Renal cortex interstitium (tissue), 11 donors: ENCODE measurements at regions not wholly inside any gene's neighbourhood (a gene's known extent, or its start where the extent isn't known, plus 50 kb on each side); places are given as distances from the start of the nearest gene placed in this dataset.
"Not testable (repeated sequence)": the region's sequence is repeated elsewhere in the genome, so short reads cannot be mapped to it uniquely, and the experiment has no call there.

Source experiments
- DNase-seq, 11 donors: peaks; one replicate each; pipeline ENCODE4 v3.0.0-alpha.2; 2013; ENCODE audit warnings: low read depth in 9 of 11, low spot score in 4 of 11; ENCODE audit errors: extremely low read depth in 1 of 11

DNA sequence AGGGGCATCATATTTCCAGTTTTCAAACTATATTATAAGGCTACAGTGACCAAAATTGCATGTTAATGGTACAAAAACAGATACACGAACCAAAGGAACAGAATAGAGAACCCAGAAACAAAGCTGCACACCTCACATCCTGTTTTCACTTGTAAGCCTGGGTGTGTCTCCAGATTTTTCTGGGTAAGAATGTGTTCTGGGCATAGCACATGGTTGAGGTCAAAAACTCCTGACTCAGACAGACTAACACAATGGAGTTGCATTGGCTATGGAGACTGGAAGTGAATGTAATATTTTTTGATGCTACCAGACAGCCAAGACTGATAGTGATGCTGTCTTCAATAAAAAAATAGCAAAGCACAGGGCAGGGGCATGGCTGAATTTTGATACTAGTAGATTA is 1175.2 kb downstream of the NXPH1 start:
- DNase-seq, result no peak

DNA sequence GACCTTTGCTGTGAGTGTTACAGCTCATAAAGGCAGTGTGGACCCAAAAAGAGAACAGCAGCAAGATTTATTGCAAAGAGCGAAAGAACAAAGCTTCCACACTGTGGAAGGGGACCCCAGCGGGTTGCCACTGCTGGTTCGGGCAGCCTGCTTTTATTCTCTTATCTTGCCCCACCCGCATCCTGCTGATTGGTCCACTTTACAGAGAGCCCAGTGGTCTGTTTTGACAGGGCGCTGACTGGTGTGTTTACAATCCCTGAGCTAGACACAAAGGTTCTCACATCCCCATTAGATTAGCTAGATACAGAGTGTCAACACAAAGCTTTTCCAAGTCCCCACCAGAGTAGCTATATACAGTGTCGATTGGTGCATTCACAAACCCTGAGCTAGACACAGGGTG is 1187.5 kb downstream of the NXPH1 start:
- DNase-seq, result not testable (repeated sequence)

DNA sequence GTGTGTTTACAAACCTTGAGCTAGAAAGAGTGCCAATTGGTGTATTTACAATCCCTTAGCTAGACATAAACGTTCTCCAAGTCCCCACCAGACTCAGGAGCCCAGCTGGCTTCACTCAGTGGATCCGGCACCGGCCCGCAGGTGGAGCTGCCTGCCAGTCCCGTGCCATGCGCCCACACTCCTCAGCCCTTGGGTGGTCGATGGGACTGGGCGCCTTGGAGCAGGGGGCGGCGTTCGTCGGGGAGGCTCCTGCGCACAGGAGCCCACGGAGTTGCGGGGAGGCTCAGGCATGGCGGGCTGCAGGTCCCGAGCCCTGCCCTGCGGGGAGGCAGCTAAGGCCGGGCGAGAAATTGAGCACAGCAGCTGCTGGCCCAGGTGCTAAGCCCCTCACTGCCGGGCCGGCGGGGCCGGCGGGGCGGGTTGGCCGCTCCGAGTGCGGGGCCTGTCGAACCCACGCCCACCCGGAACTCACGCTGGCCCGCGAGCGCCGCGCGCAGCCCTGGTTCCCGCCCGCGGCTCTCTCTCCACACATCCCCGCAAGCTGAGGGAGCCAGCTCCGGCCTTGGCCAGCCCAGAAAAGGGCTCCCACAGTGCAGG is 1188.0 kb downstream of the NXPH1 start:
- not testable (repeated sequence) for DNase-seq

DNA sequence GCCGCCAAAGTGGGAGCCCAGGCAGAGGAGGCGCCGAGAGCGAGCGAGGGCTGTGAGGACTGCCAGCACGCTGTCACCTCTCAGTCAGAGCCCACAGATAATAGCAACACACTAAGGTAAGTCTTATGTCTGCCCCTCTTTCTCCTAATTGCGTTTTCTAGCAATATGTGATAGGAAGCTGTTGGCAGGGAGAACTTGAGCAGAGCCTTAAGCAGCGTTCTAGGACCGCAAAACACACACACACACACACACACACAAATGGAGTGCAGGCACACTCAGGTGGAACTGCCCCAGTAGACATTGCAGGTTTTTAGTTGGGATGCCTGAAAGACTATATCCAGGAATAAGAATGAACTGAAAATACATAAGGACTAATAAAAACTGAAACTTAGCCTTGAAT is 1188.5 kb downstream of the NXPH1 start:
- no peak for DNase-seq

DNA sequence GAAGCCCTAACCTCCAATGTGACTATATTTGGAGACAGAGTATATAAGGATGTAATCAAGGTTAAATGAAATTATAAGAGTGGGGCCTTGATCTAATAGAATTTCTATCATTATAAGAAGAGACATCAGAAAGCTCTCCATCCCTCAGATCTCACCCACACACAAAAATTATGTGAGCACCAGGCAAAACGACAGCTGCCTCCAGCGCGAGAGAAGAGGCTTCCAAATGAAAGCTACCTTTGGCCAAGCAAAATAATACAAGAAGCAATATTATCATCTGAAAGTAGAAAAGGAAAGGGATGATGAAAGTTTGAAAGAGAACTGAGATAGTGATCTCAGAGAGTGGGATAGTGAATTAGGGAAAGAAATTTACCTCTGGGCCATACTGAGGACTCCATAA is 1192.5 kb downstream of the NXPH1 start:
- no peak for DNase-seq

DNA sequence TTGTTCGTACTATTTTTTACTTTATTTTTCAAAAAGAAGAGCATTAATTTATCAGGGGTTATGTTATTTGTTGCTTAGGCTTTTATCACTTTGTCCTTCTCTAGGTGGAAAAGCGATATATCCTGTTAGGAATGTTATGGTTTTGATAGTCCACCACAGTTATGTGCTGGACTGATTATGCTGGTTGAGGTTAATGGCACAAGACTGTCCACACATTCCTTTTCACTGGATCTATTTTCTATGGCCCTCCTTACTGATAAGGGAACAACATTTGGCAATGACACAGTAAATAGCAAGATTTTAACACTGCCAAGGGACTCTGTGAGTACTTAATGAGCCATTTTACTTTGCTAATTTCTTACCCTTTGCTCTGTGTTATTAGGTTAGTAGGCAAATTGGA is 1212.3 kb downstream of the NXPH1 start:
- no peak for DNase-seq

DNA sequence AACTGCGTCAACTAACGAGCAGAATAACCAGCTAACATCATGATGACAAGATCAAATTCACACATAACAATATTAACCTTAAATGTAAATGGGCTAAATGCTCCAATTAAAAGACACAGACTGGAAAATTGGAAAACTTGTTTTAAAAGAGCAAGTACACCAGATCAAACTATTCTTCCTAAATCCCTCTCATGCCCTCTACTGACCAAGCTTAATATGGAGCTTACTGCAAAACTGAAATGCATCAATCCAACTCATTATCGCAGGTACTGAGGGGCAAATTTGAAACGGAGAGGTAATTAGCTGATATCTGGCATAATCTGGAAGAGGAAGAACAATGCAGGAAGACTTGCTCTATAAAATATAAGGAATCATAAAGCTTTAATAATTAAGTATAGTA is 1223.8 kb downstream of the NXPH1 start:
- no peak for DNase-seq

DNA sequence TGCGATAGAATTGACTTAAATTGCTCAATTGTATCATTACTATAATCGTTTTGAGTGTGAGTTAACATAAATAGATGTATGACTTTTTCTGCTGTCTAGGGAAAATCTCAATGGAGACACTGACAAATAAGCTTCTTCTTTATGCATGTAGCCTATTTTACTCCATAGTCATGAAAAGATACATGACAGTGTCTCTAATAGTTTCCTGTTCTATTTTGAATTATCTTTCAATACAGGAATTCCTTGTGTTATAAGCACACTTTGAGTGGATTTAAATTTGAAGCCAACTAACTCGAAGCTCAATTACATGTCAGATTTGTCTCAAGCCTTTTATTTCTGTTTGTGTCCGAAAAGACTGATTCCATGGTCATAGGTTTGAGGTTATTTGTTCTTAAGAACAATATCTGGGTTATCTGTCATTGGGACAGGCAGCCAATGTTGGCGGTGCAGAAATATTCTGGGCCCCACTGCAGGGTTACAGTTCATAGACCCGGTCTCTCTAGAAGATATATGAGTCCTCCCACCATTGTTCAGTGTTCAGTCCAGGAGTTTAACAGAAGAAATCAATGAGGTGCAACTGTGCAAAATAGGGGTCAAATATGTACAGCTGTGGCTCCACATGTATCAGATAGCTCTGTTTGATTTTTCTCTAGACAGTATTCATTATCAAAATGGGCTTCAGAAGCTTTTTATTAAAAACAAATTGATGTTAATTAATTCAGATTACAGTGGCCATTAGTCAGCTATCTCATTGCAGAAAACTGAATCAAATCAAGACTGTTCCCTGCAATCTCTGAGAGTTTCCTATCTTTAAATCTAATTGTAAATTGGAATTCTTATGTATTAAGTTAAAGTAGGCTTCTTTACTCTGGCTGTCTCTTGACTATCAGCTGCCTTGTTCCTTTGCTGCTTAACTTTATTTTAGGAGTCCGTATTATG is 1238.8 kb downstream of the NXPH1 start:
- DNase-seq, result no peak

DNA sequence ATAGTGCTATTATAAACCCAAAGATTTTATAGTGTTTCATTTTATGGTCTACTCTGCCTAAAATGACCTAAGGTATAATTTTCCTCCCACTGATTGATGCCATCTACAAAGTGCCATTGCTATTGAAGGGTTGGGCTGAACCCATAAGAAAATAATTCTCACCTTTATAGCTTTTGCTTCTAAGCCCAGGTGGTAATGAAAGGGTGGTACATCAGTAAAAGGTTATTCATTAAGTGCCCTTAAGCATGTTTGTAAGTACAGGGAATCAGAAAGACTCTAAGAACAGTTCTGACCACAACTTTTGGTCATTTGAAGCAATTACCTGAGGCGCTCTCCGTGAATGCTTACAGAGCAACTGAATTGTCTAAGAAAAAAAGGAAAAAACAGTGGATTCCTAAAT is 1247.3 kb downstream of the NXPH1 start:
- no peak for DNase-seq

DNA sequence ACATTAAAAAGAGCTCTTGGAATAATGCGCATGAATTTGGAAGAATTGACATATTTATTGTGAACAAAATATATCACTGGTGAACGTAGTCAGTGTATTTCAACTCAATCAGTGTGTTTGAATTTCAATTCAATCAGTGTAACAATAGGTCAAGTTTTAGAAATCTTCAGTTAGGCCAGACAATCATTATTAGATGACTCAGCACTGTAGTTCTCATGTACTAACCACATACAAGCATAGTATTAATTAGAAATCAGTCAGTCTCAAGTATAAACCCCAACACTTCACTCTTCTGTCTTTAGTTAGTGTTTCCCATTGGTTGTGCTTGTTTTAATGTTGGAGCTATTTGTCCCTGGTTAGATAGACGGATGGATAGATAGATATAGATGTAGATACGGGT is 1247.9 kb downstream of the NXPH1 start:
- DNase-seq, result no peak

DNA sequence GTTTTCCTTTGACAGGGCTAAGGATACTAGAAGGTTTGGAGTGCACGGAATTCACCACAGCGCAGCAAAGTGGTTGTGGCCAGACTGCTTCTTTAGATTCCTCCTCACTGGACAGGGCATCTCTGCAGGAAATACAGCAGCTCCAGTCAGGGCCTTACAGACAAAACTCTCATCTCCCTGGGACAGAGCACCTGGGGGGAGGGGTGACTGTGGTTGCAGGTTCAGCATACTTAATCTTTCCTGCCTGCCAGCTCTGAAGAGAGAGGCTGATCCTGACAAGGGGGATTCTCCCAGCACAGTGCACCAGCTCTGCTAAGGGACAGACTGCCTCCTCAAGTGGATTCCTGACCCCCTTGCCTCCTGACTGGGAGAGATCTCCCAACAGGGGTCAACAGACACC is 1257.9 kb downstream of the NXPH1 start:
- no peak for DNase-seq

DNA sequence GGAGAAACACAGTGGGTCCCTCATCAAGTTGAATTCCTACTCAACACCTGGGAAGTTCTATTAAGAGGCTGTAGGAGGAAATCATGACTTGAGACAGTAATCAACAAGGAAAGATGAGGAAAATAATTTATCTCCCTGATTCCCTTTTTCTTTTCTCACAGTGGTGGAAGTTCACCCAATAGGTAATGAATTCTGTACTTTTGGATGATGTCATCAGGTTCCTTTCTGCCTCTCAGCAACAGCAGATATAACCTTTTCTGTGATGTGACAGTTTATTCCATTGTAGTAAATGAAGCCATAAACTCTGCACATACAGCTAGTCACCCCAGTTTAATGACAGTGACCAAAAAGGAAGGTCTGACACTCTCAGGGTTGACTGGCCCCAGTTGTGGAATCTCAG is 1265.0 kb downstream of the NXPH1 start:
- DNase-seq, result no peak

DNA sequence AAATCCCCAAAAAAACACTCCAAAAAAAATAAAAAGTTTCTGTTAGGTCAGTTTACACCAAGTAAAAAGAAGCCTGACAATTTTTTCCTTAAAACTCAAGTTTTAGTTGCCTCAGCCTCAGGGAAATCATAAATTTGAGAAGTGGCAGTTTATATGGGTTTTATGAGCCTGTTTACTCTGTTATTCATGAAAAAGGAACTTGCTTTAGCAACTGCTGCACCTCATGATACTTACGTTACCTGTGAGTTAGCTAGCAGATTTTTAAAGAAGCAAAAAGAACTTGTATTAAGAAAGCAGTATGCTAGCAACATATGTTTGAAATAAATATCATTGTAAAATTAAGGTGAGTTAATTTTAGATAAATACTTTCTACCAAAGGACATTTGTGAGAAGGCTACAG is 1264.5 kb upstream of the PHF14 start:
- DNase-seq, result peak in 1 of 11 donors; percentile 13

DNA sequence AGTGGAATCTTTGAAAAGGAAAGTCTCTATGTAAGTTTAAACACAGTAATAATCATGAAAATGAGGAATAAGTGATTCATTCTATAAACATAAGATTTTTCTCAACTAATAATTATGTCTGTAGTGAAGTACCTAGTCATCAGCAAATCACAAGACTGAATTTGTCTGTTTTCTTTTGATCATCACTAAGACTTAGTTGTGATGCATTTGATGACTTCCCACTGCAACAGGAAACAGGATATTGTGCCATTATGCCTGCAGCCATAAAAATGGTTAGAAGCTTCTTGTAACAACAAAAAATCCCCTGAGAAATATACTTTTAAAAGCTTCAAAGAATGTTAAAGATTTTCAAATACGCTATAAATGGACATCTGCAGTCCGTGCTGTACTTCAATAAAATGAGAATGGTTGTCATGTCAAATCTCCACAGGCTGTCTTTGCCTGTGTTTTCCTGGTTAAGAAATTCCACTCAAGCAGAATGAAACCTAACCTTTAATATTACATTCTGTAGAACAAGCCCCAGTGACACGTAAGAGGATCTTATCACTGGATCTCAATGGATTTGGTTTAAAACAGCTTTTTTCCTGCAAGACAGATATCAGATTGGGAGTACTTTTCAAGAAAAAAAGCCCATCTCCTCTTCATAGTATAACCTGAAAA is 1262.3 kb upstream of the PHF14 start:
- no peak for DNase-seq

DNA sequence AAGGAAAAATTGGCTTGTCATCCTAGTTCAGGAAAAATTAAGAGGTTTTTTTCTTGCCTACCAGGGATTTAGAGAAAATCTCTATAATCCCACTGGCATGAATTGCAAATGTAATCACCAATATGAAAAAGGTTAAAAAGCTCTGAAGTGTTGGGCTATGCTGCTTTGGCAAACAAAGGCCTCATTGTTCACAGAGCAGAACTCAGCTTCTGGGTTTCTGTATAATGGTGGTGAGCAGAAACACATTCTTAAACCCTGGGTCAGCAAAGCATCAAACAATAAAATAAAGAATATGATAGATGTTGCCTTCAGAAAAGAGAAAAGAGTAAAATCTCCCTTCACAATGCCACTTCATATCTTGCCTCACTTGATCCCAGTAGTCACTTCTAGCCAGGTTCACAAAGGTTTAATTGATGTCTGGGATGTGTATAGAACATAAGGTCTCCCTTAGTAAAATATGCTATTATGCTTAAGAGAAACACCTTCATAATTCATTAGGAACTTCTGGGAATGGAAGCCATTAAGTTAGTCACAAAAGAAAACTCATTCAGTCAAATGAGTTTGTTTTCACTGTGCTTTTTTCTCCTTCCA is 1255.5 kb upstream of the PHF14 start:
- no peak for DNase-seq

DNA sequence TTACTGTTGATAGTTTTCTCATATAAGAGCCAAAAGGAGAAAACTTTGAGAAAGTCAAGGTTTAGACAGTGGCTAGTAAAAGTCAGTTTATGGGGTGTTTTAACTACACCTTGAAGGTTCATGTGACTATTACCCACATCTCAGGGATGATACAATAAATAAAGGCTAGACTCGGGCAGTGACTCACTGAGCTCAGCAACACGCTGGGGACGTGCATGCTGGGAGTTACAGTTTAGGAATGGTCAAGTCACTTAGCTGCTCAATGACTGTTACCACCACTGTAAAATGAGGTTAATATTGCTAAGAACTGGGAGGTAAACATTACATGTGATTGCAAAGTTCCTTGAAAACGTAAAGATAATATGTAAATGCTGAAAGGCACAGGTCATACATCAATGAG is 1254.4 kb upstream of the PHF14 start:
- DNase-seq, result no peak

DNA sequence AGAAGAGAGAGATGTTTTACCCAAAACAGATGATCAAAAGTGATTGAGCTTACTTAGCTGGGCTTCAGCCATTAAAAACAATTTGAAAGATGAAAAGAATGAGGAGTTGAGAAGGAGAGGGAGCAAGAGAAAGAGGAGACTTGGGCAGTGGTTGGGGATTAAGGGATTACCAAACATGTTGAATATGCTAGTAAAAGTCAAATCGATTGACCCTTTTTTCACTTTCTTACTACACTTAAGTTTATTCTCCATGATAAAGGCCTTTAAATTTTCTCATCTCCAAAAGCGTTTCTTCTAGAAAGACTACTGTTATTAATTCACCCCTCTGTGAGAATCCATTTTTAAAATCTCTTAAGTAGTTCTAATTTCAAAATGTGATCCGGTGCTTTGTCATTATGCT is 1254.0 kb upstream of the PHF14 start:
- DNase-seq, result no peak

DNA sequence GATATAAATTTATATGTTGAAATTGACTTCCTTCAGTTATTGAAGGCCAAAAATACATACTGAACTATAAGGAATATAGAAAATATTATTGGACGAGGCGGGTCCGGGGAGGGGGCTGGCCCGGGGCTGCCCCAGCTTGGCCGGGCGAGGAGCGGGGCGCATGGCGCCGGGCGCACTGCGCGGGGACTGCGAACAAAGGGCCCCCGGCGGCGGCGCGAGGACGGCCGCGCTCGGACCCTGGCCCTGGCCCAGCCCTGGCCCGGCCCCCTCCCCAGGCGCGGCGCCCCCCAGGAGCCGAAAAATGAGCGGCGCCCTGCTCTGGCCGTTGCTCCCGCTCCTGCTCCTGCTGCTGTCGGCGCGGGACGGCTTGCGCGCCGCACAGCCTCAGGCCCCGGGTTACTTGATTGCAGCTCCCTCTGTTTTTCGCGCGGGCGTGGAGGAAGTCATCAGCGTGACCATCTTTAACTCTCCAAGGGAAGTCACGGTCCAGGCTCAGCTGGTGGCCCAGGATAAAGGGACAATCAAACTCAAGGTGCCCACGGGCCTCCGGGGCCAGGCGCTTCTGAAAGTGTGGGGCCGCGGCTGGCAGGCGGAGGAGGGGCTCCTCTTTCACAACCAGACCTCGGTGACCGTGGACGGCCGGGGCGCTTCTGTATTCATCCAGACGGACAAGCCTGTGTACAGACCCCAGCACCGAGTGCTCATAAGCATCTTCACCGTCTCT is 1247.6 kb upstream of the PHF14 start:
- DNase-seq, result not testable (repeated sequence)

DNA sequence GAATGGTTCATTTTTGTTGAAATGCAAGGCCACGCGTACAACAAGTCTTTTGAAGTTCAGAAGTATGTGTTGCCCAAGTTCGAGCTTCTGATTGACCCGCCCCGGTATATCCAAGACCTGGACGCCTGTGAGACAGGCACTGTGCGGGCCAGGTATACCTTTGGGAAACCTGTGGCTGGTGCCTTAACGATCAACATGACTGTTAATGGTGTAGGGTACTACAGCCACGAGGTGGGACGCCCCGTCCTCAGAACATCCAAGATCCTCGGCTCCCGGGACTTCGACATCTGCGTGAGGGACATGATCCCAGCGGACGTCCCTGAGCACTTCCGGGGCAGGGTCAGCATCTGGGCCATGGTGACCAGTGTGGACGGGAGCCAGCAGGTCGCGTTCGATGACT is 1246.9 kb upstream of the PHF14 start:
- not testable (repeated sequence) for DNase-seq
